ENCODE measurements at regions not wholly inside any gene's neighbourhood (a gene's known extent, or its start where the extent isn't known, plus 50 kb on each side); places are given as distances from the start of the nearest gene placed in this dataset.

DNA sequence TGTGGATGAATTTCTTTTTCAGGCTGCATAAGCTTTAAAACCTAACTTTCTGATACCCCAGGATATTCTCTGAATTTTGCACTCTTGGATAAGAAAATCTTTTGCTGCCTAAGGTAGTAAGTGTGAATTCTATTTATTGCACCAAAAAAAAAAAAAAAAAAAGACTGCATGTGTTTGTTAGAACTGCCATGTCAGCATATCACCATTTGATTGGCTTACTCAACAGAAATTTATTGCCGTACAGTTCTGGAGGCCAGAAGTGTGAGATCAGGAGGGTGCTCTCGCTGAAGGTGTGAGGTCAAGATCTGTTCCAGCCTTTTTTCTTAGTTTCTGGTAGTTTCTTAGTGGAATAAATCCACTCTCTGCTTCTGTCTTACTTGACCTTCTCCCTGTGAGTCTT lies 1250.0 kb upstream of the PRKX start:
- TF ChIP-seq, protein P1, sequence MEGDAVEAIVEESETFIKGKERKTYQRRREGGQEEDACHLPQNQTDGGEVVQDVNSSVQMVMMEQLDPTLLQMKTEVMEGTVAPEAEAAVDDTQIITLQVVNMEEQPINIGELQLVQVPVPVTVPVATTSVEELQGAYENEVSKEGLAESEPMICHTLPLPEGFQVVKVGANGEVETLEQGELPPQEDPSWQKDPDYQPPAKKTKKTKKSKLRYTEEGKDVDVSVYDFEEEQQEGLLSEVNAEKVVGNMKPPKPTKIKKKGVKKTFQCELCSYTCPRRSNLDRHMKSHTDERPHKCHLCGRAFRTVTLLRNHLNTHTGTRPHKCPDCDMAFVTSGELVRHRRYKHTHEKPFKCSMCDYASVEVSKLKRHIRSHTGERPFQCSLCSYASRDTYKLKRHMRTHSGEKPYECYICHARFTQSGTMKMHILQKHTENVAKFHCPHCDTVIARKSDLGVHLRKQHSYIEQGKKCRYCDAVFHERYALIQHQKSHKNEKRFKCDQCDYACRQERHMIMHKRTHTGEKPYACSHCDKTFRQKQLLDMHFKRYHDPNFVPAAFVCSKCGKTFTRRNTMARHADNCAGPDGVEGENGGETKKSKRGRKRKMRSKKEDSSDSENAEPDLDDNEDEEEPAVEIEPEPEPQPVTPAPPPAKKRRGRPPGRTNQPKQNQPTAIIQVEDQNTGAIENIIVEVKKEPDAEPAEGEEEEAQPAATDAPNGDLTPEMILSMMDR (IDR thresholded peaks at IDR 0.05) = no peak
- TF ChIP-seq POLR2A (IDR thresholded peaks at IDR 0.05) = no peak
